Hematopoietic multipotent progenitor cell treated with erythropoietin and hydrocortisone succinate and interleukin-3 and kit ligand, for 6 days (in vitro differentiated cells): ENCODE measurements at regions not wholly inside any gene's neighbourhood (a gene's known extent, or its start where the extent isn't known, plus 50 kb on each side); places are given as distances from the start of the nearest gene placed in this dataset.
"Not testable (repeated sequence)": the region's sequence is repeated elsewhere in the genome, so short reads cannot be mapped to it uniquely, and the experiment has no call there.

Experiments
- DNase-seq: peaks from one replicate; pipeline ENCODE4 v3.0.0-alpha.2; 2015

DNA sequence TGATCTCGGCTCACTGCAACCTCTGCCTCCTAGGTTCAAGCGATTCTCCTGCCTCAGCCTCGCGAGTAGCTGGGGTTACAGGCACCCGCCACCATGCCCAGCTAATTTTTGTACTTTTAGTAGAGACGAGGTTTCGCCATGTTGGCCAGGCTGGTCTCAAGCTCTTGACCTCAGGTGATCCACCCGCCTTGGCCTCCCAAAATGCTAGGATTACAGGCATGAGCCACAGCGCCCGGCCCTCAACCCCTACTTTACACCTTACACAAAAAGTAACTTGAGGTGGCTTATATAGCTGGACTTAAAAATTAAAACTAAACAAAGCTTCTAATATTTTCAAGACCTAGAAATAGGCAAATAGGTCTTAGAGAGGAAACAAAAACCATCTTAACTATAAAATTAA, 524.0 kb upstream of the FAM174A start:
- not testable (repeated sequence) for DNase-seq

DNA sequence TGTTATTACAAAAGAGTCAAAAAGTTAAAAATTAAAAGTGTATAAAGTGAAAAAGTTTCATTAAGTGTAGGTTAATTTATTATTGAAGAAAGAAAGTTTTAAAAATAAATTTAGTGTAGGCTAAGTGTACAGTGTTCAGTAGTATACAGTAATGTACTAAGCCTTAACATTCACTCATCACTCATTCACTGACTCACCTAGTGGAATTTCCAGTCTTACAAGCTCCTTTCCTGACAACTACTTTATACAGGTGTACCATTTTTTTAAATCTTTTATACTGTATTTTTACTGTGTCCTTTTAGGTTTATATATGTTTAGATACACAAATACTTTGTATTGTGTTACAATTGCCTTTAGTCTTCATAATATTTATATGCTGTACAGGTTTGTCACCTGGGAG, 530.2 kb upstream of the FAM174A start:
- DNase-seq, result no peak

DNA sequence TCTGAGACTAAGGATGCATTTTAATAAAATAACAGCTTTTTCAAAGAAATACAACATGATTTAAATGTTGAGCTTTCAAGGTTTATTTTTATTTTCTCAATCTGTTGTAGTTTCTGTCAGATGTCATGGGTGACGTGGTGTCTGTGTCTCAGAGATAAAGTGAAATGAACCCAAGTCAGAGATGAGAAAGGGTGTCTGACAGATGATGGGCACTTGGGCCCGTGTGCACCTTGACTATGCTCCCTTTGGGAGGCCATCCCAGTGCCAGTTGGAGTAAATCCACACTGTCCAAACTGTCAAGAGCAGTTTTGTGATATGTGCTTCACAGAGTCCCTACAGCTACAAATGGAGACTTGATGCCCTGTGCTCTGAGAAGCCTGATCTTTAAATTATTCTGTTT, 536.9 kb upstream of the FAM174A start:
- DNase-seq, result no peak

DNA sequence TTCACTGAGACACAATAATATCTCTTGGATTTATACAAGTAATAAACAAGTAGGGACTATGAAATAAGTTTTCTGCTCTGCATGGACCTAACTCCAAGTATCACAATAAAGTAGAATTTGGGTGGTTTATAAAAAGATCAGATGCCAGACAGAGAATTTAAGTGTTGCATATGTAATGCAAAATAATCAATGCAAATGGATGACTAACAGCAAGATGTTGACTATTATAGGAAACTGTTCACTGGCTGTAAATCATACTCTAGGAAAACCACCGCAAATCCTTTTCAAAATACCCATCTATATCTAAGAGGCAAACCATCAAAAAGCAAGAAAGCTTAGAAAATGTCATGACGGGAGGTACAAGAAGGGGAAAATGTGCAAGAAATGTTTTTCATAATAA, 539.8 kb upstream of the FAM174A start:
- DNase-seq, result no peak

DNA sequence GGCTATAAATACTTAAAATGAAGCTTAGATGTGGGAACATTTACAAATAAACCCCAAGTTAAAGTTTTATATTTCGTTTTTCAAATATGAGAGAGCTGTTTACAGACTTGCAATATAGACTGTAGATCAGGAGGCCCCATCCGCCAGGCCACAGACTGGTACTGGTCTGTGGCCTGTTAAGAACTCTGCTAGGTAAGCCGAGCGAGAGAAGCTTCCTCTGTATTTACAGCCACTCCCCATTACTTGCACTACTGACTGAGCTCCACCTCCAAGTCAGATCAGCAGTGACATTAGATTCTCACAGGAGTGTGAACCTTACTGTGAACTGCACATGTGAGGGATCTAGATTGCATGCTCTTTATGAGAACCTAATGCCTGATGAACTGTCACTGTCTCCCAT, 561.4 kb upstream of the FAM174A start:
- no peak for DNase-seq

DNA sequence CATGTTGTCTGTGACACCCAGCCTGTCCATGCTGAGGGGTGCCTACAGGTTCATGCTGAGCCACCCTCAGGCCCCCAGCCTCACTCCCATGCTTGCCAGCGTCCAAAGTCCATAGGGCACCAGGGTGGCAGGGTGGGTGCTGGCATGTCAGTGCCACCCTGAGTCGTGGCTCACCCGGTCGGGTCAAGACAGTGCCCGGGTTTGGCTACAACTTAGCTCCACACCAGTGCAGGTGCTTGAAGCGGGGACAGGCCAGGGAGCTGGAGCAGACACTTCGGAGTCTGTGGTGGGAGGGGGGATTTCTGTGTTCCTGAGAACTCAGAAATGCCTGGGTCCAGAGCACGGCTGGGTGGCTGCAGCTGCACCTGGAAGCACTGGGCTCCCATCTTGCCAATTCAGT, 579.2 kb upstream of the FAM174A start:
- DNase-seq, result no peak

DNA sequence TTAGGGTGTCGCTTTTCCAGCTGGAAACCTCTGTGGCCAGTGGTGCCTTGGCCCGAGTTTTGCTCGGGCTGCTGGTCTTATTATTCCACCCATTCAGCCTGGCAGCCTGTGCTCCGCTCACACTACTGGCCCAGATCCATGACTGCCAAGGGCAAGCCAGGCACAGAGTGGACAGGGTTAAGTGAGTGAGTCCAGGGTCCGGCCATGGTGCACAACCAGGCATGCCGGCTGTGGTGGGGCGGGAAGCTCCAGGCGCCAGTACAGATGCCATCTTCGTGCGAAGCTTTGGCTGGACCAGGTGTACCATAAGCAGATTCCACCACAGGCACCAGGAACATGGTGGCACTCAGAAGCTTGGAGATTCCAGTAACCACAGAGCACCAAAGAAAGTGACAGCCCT, 580.2 kb upstream of the FAM174A start:
- DNase-seq, result no peak

DNA sequence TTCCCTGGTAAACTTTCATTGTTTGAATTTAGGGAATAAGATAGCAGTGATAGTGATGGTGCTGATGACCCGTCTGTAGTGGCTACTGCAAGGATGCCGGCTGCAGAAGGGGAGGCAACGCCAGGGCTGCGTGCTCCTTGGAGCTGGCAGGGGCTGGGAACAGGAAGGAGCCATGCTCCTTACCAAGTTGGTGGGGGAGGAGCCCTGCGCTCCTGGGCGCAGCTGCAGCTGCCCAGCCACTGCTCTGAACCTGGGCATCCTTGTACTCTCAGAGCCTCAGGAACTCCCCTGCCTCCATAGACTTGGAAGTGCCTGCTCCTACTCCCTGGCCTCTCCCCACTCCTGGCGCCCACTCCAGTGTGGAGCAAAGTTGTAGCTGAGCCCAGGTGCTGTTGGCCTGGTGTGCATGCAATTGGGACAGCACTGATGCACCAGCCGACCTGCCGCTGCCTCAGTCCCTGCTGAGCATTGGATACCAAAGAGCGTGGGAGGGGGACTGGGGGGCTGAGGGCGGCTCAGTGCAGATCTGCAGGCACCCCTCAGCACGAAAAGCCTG, 585.1 kb upstream of the FAM174A start:
- no peak for DNase-seq

DNA sequence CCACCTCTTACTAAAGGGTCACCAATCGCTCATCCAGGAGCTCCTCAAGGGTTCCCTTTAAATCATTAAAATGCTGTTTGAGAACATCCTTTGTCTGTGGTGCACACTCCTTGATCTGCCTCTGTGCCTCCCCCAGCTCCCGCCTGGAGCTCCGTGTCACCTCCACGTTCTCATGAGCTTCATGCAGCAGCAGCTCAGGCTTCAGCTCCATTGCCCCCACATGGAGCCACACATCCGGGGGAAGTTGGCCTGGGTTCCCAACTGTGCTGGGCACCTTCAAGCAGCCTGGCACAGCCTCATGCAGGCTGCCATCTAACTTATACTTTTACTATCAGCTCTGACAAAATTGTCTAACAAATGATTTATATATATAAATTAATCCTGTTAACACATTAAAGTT, 585.8 kb upstream of the FAM174A start:
- no peak for DNase-seq

DNA sequence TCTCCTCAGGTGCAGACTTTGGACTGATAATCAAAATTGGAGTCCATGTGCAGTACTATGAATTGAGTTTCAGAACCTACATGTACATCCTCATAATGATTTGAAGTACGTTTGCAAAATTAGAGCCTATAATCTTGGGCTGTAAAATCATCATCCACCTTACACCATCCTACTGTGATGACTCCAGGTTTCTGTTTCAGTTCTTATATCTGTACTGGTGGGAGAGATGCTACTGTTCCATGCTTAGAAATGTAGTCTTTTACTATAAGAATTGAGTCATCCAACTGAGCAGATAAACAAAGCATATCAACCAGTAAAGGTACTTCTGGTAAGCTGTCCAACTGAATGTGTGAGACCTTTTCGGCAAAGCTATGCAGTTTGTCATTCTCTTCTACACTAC, 586.3 kb upstream of the FAM174A start:
- DNase-seq, result no peak

DNA sequence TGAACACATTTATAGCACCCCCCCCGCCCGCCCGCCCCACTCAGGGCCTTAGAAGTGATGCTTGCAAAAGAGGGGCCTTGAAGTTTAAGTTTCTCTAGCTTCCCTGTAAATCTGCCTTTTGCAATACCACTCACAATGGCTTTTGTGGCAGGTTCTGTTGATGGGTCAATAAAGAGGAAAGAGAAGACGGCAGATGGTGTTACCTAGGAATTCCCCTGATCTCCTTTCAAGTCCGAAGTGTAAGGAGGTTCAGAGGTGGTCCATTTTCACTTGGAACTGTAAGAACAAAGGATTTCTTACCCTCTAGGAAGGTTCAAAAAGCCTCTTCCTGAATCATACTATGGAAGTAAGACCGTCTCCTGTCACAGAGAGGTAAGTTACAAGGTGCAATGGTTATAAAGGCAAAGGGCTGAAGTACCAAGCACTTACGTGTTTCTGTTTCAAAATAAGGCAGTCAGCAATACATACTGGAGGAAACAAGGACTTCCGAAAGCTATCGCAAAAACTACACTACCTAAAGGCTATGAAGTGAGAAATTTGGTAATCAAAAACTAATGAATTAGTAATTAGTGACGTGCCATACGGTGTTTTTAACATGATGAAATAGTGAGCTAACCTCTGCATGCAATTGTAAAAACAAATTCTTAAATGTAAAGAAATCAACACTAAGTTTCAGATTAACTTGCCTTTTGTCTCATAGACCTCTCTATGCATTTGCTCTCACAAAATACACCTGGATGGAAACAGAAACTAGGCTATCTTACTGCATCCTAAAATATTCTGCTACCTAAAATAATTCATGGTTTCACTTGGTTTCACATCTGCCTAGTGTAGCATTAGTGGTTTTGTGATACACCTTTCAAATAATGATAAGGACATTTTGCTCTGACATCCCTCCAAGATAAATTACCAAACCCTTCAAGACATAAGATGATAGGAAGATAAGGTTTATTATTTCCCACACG, 589.4 kb upstream of the FAM174A start:
- no peak for DNase-seq

DNA sequence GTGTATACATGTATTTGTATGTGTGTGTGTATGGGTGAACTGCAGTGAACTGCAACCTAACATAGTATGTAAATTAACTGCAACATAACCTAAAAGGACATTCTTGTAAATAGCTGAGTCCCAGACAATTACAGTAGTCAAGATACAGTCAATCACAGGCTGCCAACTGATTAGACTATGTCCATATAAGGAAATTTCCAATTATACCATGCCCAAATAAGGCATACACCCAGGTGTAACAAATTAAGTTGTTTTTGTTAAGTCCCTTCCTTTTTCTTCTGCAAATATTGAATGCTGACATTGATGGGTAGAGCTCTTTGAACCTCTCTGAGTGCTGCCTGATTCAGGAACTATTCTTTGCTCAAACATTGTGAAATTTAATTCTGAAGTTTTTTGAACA, 594.6 kb upstream of the FAM174A start:
- DNase-seq, result no peak

DNA sequence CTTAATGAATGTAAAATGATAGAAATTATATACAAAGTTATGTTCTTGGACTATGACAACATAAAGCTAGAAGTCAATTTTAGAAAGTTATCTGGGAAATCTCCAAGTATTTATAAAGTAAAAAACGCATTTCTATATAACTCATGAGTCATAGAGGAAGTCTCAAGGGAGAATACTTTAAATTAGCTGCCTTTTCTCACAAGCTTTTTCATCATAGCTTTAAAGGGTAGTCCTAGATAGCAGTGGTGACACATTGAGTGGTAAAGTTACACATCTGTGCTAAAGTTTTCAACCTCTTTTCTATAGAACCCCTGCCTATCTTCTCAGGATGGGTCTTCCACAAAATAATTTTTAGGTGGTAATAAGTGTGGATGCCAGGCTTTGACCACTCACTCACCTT, 598.3 kb upstream of the FAM174A start:
- no peak for DNase-seq

DNA sequence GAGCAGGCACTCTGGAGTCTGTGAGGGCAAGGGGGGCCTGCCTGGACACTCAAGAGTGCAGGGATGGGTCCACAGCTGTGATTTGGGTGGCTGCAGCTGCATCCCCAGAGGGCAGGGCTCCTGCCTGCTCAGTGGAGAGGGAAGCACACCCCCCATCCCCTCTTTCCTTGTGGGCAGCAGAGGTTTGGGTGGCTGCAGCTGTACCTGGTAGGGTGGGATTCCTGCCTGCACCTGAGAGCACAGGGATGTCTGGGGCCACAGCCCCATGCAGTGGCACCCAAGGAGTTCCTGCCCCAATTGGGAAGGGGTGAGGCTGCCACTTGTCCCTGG, 605.4 kb upstream of the FAM174A start:
- no peak for DNase-seq

DNA sequence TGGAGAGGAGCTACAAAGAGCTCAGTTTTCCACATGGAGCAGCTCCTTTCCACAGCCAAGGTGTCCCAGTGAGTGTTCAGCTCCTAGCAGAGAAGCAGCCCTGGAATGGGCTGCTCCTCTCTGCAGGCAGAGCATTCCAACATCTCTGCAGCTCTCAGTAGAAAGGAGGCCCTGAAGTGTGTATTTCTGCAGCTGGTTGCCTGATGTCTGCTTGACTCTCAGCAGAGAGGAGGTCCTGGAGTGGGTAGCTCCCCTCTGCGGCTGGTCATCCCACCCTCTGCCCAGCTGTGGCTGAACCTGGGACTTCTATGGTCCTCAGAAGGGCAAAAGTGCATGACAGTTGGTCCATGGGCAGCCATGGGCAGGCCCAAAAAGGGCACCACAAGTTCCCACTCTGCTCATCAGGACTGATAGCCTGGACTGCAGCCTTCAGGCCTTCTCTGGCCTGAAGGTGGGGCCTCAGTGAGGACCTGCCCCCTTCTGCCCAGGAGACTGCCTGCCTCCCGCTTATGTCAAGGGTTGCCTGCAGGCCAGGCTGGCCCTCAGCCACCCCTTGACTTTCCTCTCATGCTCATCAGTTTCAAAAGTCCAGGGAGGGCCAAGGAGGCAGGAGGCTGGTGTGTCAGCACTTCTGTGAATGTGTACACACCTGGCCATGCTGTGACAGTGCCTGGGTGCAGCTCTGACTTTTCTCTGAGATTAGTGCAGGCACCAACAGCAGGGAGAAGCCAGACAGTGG, 605.9 kb upstream of the FAM174A start:
- no peak for DNase-seq

DNA sequence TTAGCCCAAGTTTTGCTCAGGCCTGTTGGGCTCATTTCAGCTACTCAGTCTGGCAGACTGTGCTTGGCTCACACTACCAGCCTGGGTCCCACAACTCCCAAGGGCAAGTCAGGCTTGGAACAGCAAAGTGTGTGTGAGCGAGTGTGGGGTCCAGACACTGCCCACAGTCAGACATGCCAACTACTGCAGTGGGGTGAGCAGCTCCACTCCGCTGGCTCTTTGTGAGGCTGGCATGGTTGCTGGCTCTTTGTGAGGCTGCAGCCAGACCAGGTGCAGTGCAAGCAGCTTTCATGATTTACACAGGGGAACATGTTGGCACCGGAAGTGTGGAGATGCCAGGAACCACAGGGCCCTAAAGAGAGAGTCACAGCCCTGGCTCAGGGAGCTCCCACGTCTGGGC, 606.7 kb upstream of the FAM174A start:
- DNase-seq, result no peak

DNA sequence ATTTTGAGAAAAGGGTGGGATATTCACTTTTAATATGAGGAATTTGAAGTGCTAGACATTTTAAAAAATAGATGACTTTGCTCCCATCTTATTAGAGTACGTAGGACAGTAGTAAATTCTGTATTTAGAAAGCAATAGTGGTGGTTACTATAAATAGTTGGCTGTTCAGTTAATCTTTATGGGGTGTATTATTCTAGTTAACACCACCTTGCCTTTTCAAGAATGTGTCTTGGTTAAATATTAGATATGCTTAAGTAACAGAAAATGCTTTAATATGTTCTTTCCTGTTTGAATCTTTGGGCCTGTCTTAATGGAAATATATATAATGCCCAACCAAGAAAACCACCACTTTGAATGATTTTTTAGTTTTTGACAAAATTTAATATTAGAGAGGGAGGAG, 608.7 kb upstream of the FAM174A start:
- DNase-seq, result no peak

DNA sequence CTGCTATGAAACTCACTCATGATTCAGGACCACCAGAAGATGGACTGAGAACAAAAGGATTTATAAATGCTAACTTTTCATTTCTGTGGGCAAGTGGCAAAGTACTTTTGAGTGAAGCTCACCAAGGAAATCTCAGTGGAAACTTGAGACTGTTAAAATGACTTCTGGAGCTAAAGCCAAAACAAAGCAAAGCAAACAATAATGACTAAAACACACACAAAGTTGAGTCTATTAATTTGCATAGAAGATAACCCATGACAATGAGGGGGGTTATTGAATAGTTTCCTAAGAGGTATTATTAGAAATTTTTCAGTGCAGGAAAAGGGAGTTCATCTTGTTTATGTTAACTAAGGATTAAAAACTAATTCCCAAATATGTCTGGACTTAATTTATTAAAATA, 612.8 kb upstream of the FAM174A start:
- no peak for DNase-seq

DNA sequence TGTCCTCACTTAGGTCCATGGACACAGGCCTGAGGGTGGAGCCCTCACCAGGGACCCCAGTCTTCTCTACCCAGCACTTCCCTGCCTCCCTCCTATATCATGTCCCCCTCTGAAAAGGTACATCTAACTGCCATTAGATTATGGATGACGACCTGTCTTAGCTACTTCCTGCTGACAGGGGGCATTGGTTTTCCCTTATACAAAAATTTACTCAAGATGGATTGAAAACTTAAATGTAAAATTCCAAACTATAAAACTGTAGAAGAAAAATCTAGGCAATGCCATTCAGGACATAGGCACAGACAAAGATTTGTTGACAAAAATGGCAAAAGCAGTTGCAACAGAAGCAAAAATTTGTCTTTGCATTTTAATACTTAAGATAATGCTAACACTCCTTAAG, 623.2 kb upstream of the FAM174A start:
- no peak for DNase-seq

DNA sequence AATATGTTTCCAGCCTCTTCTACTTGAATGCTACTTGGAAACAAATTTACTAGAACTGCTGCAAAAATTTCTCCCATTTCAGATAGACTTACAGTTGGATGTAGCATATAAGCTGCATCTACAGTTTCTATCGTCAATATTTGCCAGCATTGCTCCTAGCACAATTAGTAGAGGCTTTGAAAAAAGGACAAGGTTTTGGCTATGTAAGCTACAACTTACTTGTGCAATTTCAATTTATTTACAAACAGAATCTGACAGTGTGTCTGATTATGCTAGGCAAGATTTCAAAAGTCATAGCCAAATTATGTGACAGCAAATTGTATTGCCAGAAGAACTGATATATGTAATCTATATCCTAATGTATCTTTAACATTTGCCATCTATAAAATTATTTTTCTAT, 628.4 kb upstream of the FAM174A start:
- no peak for DNase-seq

DNA sequence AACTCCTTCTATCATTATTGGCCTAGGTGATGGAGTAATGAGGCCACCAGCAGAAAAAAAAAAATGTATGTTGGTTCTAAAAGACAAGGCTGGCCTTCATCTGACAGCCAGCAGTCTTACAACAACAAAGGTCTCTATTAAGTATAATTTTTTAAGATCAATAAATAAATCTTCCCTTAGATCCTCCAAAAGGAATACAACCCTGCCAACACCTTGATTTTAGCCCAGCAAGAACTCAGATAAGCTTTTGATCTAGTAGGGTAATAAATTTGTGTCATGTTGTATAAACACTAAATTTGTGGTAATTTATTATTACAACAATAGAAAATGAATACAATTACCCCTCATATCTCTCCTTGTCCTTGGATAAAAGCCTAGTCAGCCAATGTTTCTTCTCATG, 633.2 kb upstream of the FAM174A start:
- DNase-seq, result no peak

DNA sequence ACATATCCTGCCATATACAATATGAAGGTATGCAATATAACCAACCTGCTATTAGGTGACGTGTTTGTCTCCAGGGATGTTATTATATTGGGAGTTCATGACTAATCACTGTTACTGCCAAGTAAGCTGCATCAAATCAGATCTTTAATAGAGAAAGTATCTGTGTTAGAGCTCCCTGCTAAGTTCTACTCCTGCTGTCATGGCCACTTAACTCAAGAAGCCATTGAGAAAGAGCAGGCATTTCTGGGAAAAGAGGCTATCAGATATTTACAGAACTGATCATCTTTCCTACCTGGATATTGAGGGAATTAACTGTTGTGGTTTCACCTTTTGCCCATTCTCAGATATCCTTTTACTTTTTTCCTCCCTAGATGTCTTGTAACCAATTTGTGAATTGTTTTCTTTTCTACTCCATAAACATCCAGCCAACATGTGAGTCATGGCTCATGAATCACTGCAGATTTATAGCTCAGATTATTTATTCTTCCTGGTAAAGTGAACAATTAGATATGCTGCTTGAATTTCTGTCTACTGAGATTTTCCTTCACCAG, 634.8 kb upstream of the FAM174A start:
- DNase-seq, result no peak

DNA sequence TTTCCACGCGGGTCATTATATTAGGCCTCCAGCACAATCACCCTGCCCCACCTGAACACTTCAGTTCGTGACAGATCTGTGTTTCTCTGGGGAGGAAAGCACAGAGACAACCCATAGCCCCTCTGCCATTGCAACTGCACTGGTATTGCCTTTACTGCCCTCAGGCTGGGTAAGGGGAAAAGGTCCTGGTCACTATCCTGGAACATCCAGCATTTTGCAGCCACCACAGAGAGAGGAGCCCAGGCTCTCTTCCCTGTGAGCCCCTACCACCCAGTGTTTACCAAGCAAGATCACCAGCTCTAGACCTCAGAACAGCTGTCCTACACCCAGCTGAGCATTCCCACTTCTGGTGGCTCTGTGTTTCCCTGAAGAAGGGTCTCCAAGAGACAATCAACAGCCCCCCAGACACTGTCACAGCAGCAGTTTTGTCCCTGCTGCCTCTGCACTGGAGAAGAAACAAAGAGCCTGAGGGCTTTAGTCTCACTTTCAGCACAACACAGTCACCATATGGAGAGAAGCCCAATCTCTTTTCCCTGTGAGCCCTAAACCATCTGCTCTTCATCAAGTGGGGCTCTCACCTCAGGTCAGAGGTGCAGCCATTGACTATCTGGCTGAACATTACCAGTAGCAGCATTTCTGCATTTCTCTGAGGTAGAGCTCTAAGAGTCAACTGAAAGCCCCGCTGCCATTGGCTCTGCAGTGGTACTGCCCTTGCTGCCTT, 655.2 kb upstream of the FAM174A start:
- DNase-seq, result no peak
